ENCODE measurements at regions not wholly inside any gene's neighbourhood (a gene's known extent, or its start where the extent isn't known, plus 50 kb on each side); places are given as distances from the start of the nearest gene placed in this dataset.

DNA sequence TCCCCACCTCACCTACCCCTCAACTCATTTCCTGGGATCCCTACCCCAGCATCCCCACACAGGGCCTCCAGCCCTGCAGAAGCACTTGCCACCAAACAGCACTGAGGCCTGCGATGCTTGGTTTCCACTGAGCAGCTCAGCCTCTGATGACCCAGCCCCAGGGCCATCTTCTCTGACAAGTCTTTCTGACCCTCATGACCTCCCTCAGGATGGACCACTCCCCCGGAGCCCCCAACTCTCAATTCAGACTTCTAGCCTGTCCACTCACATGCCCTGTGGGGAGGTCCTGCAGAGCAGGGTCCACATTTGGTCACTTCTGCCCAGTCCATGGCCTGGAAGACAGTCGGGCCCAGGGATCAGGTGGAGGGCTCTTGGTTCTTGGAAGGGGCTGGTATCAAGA, 63.4 kb upstream of the SPATA12 start:
- Histone ChIP-seq H3K27me3 (ENCODE audit: insufficient read depth, low read depth) (no peaks in the 10 kb centered on the region), H4K20me1 (ENCODE audit: insufficient read depth) (no peaks in the 10 kb centered on the region), H3K36me3 (ENCODE audit: low read depth) (no peaks in the 10 kb centered on the region), H3K79me2 (ENCODE audit: low read depth) (no peaks in the 10 kb centered on the region), H3K27ac (no peak overlapping the region), H3K4me3 (no peak overlapping the region), H3K9me3 (ENCODE audit: insufficient read depth, low read depth) (no peaks in the 10 kb centered on the region), H3K9me2 (ENCODE audit: insufficient read depth) (no peaks in the 10 kb centered on the region), H3F3A (ENCODE audit: insufficient read depth, low read depth) (no peaks in the 10 kb centered on the region), H3K4me1 (replicated peaks; ENCODE audit: insufficient read depth) (no peaks in the 10 kb centered on the region), H3K4me2 (no peak overlapping the region), H2AFZ (no peak overlapping the region)
- TF ChIP-seq, protein P1, sequence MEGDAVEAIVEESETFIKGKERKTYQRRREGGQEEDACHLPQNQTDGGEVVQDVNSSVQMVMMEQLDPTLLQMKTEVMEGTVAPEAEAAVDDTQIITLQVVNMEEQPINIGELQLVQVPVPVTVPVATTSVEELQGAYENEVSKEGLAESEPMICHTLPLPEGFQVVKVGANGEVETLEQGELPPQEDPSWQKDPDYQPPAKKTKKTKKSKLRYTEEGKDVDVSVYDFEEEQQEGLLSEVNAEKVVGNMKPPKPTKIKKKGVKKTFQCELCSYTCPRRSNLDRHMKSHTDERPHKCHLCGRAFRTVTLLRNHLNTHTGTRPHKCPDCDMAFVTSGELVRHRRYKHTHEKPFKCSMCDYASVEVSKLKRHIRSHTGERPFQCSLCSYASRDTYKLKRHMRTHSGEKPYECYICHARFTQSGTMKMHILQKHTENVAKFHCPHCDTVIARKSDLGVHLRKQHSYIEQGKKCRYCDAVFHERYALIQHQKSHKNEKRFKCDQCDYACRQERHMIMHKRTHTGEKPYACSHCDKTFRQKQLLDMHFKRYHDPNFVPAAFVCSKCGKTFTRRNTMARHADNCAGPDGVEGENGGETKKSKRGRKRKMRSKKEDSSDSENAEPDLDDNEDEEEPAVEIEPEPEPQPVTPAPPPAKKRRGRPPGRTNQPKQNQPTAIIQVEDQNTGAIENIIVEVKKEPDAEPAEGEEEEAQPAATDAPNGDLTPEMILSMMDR (conservative IDR thresholded peaks at IDR 0.05) = no peak
- no peak for TF ChIP-seq EZH2 (IDR thresholded peaks at IDR 0.05; ENCODE audit: low read depth)
- ChIA-PET POLR2A (ENCODE audit: unreplicated experiment) (no interaction called here), CTCF (interaction anchor here (0.6 to 2.3 kb wide), 2 partner anchors 8 to 238 kb away, joined by 5 to 8 read pairs; no protein-coding TSS in a partner anchor)
- intact Hi-C loops (cut with micrococcal nuclease; ENCODE audit: unreplicated experiment) = no loop called here
- BruUV-seq (replicated peaks) = no TSS peak
- DNase-seq = no peak

DNA sequence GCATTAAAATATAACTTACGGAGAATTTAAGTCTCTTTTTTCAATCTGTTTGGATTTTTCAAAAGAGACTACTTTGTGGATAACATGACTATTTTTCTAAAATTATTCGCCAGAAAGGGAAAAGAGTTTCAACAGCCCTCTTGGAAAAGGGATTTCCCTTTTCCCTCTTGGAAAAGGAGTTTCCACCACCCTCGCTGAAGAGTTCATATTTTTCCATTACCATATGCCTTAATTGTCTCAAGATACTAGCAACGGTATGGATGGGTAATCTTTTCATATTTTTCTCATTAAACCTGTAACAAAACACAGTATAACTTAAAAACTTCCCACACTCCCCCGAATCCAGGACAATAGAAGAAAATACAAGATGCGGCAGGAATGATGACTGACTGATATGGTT, 66.1 kb upstream of the SPATA12 start:
- no peaks in the 10 kb centered on the region for H4K20me1 ChIP-seq (ENCODE audit: insufficient read depth)
- TF ChIP-seq EZH2 (IDR thresholded peaks at IDR 0.05; ENCODE audit: low read depth) = no peak
- TF ChIP-seq, protein P1 (conservative IDR thresholded peaks at IDR 0.05) = no peak
- H2AFZ ChIP-seq = no peak overlapping the region
- no peaks in the 10 kb centered on the region for H3K27me3 ChIP-seq (ENCODE audit: insufficient read depth, low read depth)
- H3K79me2 ChIP-seq (ENCODE audit: low read depth) = no peaks in the 10 kb centered on the region
- no peak overlapping the region for H3K27ac ChIP-seq
- no peak overlapping the region for H3K4me2 ChIP-seq
- no peaks in the 10 kb centered on the region for H3K9me2 ChIP-seq (ENCODE audit: insufficient read depth)
- H3K9me3 ChIP-seq (ENCODE audit: insufficient read depth, low read depth) = no peaks in the 10 kb centered on the region
- ChIA-PET POLR2A (ENCODE audit: unreplicated experiment) (no interaction called here), CTCF (no interaction called here)
- H3K36me3 ChIP-seq (ENCODE audit: low read depth) = no peaks in the 10 kb centered on the region
- H3K4me3 ChIP-seq = no peak overlapping the region
- intact Hi-C loops (cut with micrococcal nuclease; ENCODE audit: unreplicated experiment) = no loop called here
- no TSS peak for BruUV-seq (replicated peaks)
- H3F3A ChIP-seq (ENCODE audit: insufficient read depth, low read depth) = no peaks in the 10 kb centered on the region
- DNase-seq = no peak
- no peaks in the 10 kb centered on the region for H3K4me1 ChIP-seq (replicated peaks; ENCODE audit: insufficient read depth)

DNA sequence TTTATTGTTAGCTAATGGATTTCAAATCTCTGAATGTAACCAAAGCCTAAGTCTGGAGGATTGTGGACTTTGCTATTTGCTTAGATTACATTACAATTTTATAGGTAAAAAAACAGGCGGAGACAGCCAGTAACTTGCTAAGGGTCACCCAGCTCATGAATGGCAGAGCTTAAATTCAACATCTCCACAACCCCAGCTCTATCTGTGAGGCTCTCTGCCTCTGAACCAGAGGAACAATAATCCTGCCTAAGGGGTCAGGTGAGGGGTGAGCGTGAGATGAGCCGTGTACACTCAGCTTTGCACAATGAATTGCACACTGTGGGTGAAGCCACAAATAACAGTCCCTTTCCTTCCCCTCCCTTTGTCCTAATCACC, 69.8 kb upstream of the SPATA12 start:
- H3K4me3 ChIP-seq = no peak overlapping the region
- no peak overlapping the region for H3K4me2 ChIP-seq
- no peaks in the 10 kb centered on the region for H3K4me1 ChIP-seq (replicated peaks; ENCODE audit: insufficient read depth)
- TF ChIP-seq EZH2 (IDR thresholded peaks at IDR 0.05; ENCODE audit: low read depth) = no peak
- TF ChIP-seq, protein P1 (conservative IDR thresholded peaks at IDR 0.05) = no peak
- intact Hi-C loops (cut with micrococcal nuclease; ENCODE audit: unreplicated experiment) = no loop called here
- H3K9me3 ChIP-seq (ENCODE audit: insufficient read depth, low read depth) = no peaks in the 10 kb centered on the region
- H3K9me2 ChIP-seq (ENCODE audit: insufficient read depth) = no peaks in the 10 kb centered on the region
- H4K20me1 ChIP-seq (ENCODE audit: insufficient read depth) = no peaks in the 10 kb centered on the region; the same call in 1 of the 2 replicates
- no peak overlapping the region for H2AFZ ChIP-seq
- no TSS peak for BruUV-seq (replicated peaks)
- ChIA-PET POLR2A (ENCODE audit: unreplicated experiment) (no interaction called here), CTCF (interaction anchor here (1.2 kb wide), 1 partner anchor 283 kb away, joined by 14 read pairs; no protein-coding TSS in a partner anchor)
- no peaks in the 10 kb centered on the region for H3K36me3 ChIP-seq (ENCODE audit: low read depth)
- H3K27me3 ChIP-seq (ENCODE audit: insufficient read depth, low read depth) = no peaks in the 10 kb centered on the region
- no peaks in the 10 kb centered on the region for H3K79me2 ChIP-seq (ENCODE audit: low read depth)
- no peak overlapping the region for H3K27ac ChIP-seq
- no peak for DNase-seq
- H3F3A ChIP-seq (ENCODE audit: insufficient read depth, low read depth) = no peaks in the 10 kb centered on the region
